H9 (cell line): ENCODE measurements at regions not wholly inside any gene's neighbourhood (a gene's known extent, or its start where the extent isn't known, plus 50 kb on each side); places are given as distances from the start of the nearest gene placed in this dataset.

Experiments
- DNase-seq: peaks from one replicate; pipeline ENCODE4 v3.0.0-alpha.2; 2017
- H2AFZ ChIP-seq: one replicate; pipeline ENCODE4 v1.6.1; 2013; ENCODE audit warnings: mild to moderate bottlenecking, low read length, control low read depth, moderate library complexity
- H2AK5ac ChIP-seq: 2 replicates; pipeline ENCODE4 v1.6.1; 2013; ENCODE audit warnings: low read length, control low read depth, mixed read lengths; ENCODE audit not compliant: insufficient read length
- H2BK120ac ChIP-seq: one replicate; pipeline ENCODE4 v1.6.1; 2013; ENCODE audit warnings: low read depth, mild to moderate bottlenecking, low read length, control low read depth, inconsistent platforms; ENCODE audit not compliant: poor library complexity, severe bottlenecking
- H2BK12ac ChIP-seq: 2 replicates; pipeline ENCODE4 v1.6.1; 2013; ENCODE audit warnings: low read length, control low read depth, mixed read lengths, low read depth; ENCODE audit not compliant: insufficient read length
- H2BK15ac ChIP-seq: 2 replicates; pipeline ENCODE4 v1.6.1; 2013; ENCODE audit warnings: low read depth, low read length, control low read depth
- H2BK20ac ChIP-seq: one replicate; pipeline ENCODE4 v1.6.1; 2013; ENCODE audit warnings: low read depth, mild to moderate bottlenecking, low read length, control low read depth, inconsistent platforms; ENCODE audit not compliant: poor library complexity, severe bottlenecking
- H2BK5ac ChIP-seq: 2 replicates; pipeline ENCODE4 v1.6.1; 2013; ENCODE audit warnings: low read length, control low read depth, mixed read lengths; ENCODE audit not compliant: insufficient read length
- H3K14ac ChIP-seq: 2 replicates; pipeline ENCODE4 v1.6.1; 2013; ENCODE audit warnings: low read length, control low read depth; ENCODE audit not compliant: insufficient read depth
- H3K18ac ChIP-seq: 2 replicates; pipeline ENCODE4 v1.6.1; 2013; ENCODE audit warnings: low read depth, mild to moderate bottlenecking, mixed read lengths, low read length, control low read depth; ENCODE audit not compliant: insufficient read length
- H3K23ac ChIP-seq: 2 replicates; pipeline ENCODE4 v1.6.1; 2013; ENCODE audit warnings: low read length, control low read depth, mixed read lengths, low read depth; ENCODE audit not compliant: insufficient read length
- H3K23me2 ChIP-seq: 2 replicates; pipeline ENCODE4 v1.6.1; 2013; ENCODE audit warnings: low read depth, mild to moderate bottlenecking, mixed read lengths, low read length, control low read depth; ENCODE audit not compliant: insufficient read length, poor library complexity, severe bottlenecking
- H3K27ac ChIP-seq: 2 replicates; pipeline ENCODE4 v1.5.1; 2013; ENCODE audit warnings: low read length, control low read depth, mixed read lengths, low read depth; ENCODE audit not compliant: insufficient read length
- H3K27me3 ChIP-seq: 2 replicates; pipeline ENCODE4 v1.6.1; 2013; ENCODE audit warnings: low read length, control low read depth, inconsistent platforms; ENCODE audit not compliant: insufficient read depth
- H3K4ac ChIP-seq: 2 replicates; pipeline ENCODE4 v1.6.1; 2013; ENCODE audit warnings: low read depth, mild to moderate bottlenecking, control low read depth, inconsistent platforms, low read length, moderate library complexity
- H3K4me1 ChIP-seq: 2 replicates; pipeline ENCODE4 v1.6.1; 2013; ENCODE audit warnings: low read length, control low read depth, inconsistent platforms; ENCODE audit not compliant: insufficient read depth
- H3K4me2 ChIP-seq: 2 replicates; pipeline ENCODE4 v1.6.1; 2013; ENCODE audit warnings: low read length, control low read depth, mixed read lengths; ENCODE audit not compliant: insufficient read length, insufficient read depth
- H3K56ac ChIP-seq: 2 replicates; pipeline ENCODE4 v1.6.1; 2013; ENCODE audit warnings: low read depth, mild to moderate bottlenecking, mixed read lengths, low read length, control low read depth; ENCODE audit not compliant: insufficient read length
- H3K79me1 ChIP-seq: 2 replicates; pipeline ENCODE4 v1.6.1; 2013; ENCODE audit warnings: low read depth, mild to moderate bottlenecking, moderate library complexity, low read length, control low read depth, inconsistent platforms; ENCODE audit not compliant: insufficient read depth, poor library complexity, severe bottlenecking
- H3K79me2 ChIP-seq: 2 replicates; pipeline ENCODE4 v1.6.1; 2013; ENCODE audit warnings: low read length, control low read depth, inconsistent platforms; ENCODE audit not compliant: insufficient read depth
- H3K9ac ChIP-seq: 2 replicates; pipeline ENCODE4 v1.6.1; 2013; ENCODE audit warnings: low read length, control low read depth, mixed read lengths; ENCODE audit not compliant: insufficient read length; ENCODE audit errors: extremely low read depth
- H3K9me3 ChIP-seq: one replicate; pipeline ENCODE4 v1.6.1; 2013; ENCODE audit warnings: low read depth, low read length, inconsistent platforms; ENCODE audit not compliant: control insufficient read depth
- H3T11ph ChIP-seq: one replicate; pipeline ENCODE4 v1.6.1; 2013; ENCODE audit warnings: mild to moderate bottlenecking, low read length, control low read depth, inconsistent platforms
- H4K20me1 ChIP-seq: one replicate; pipeline ENCODE4 v1.6.1; 2013; ENCODE audit not compliant: control insufficient read depth, insufficient read length, insufficient read depth
- H4K5ac ChIP-seq: 2 replicates; pipeline ENCODE4 v1.6.1; 2013; ENCODE audit warnings: low read depth, mild to moderate bottlenecking, mixed read lengths, low read length, control low read depth; ENCODE audit not compliant: insufficient read length
- H4K8ac ChIP-seq: replicated peaks from 2 replicates; pipeline ENCODE4 v1.6.1; 2013; ENCODE audit warnings: low read length, control low read depth, mixed read lengths, low read depth; ENCODE audit not compliant: insufficient read length
- H4K91ac ChIP-seq: 2 replicates; pipeline ENCODE4 v1.6.1; 2013; ENCODE audit warnings: low read depth, mild to moderate bottlenecking, moderate library complexity, mixed read lengths, low read length, control low read depth; ENCODE audit not compliant: insufficient read length
- H3K27ac Mint-ChIP-seq, 3 experiments: 2 replicates in 2 of 3; 3 replicates in 1 of 3; pipeline ENCODE4 v1.8.0; 2020 to 2021; ENCODE audit warnings: mixed read lengths in 3 of 3, mild to moderate bottlenecking in 1 of 3, moderate library complexity in 1 of 3
- H3K27me3 Mint-ChIP-seq: 2 replicates; pipeline ENCODE4 v1.8.0; 2021; ENCODE audit warnings: low read depth, mild to moderate bottlenecking, moderate library complexity, mixed read lengths
- H3K36me3 Mint-ChIP-seq, 3 experiments: 2 replicates in 2 of 3; 3 replicates in 1 of 3; pipeline ENCODE4 v1.8.0; 2020 to 2021; ENCODE audit warnings: low read depth in 3 of 3, mixed read lengths in 3 of 3; ENCODE audit not compliant: insufficient read depth in 1 of 3
- H3K4me1 Mint-ChIP-seq, 2 experiments: 2 replicates each; pipeline ENCODE4 v1.8.0; 2020; ENCODE audit warnings: mixed read lengths in 2 of 2
- H3K4me3 Mint-ChIP-seq, 2 experiments: 2 replicates in 1 of 2; 3 replicates in 1 of 2; pipeline ENCODE4 v1.8.0; 2020 to 2021; ENCODE audit warnings: mild to moderate bottlenecking in 2 of 2, mixed read lengths in 2 of 2, moderate library complexity in 1 of 2
- H3K9me3 Mint-ChIP-seq, 2 experiments: 2 replicates in 1 of 2; 3 replicates in 1 of 2; pipeline ENCODE4 v1.8.0; 2020; ENCODE audit warnings: mild to moderate bottlenecking in 2 of 2, mixed read lengths in 2 of 2, moderate library complexity in 1 of 2
- WGBS: extraction: QIAGEN DNeasy Blood & Tissue Kit; methylation state at CpG from one replicate; pipeline ENCODE4 v1.1.7; 2013; ENCODE audit warnings: missing lambda C conversion rate, low lambda C conversion rate, mixed read lengths; ENCODE audit not compliant: insufficient read length; ENCODE audit errors: extremely low coverage; 5-methylcytosine and 5-hydroxymethylcytosine counted together
- TF ChIP-seq, protein P1 (sequence below): fragments of 200-600 bp; sonication (generic); conservative IDR thresholded peaks from 3 replicates; pipeline ENCODE4 v1.8.0; 2021; ENCODE audit warnings: antibody characterized with exemption, mild to moderate bottlenecking

DNA sequence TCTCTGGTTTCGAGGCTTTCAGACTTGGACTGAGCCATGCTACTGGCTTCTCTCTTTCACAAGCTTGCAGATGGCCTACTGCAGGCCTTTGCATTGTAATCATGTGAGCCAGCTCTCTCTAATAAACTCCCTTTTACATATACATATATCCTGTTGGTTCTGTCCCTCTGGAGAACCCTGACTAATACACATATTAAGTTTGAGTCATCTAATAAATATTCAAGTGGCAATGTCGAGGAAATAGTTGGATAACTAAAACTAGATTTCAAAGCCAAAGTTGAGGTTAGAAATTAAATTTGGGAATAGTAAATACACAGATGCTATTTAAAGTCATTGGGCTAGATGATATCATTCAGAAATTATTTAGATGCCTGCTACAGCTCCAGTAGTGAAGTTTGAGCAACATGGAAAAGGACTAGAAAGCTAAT, 1343.4 kb downstream of the GRIK2 start:
- Histone ChIP-seq H3K9me3 (no peaks in the 10 kb centered on the region), H4K8ac (no peak overlapping the region), H3K4ac (no peak overlapping the region), H2AK5ac (no peak overlapping the region), H2BK20ac (no peak overlapping the region), H2BK120ac (no peak overlapping the region), H4K91ac (no peak overlapping the region), H4K5ac (no peak overlapping the region), H2BK5ac (no peak overlapping the region), H3K79me1 (no peaks in the 10 kb centered on the region), H3K23me2 (no peaks in the 10 kb centered on the region), H3K14ac (no peak overlapping the region), H3K9ac (no peak overlapping the region), H3K18ac (no peak overlapping the region), H3K79me2 (no peaks in the 10 kb centered on the region), H3K27ac (no peak overlapping the region), H3K23ac (no peak overlapping the region), H4K20me1 (no peaks in the 10 kb centered on the region), H2BK12ac (no peak overlapping the region), H3K56ac (no peak overlapping the region), H3T11ph (no peak overlapping the region), H3K27me3 (no peaks in the 10 kb centered on the region), H3K4me1 (no peaks in the 10 kb centered on the region; the same call in 1 of the 2 replicates), H2AFZ (no peak overlapping the region), H2BK15ac (no peak overlapping the region), H3K4me2 (no peak overlapping the region)
- H3K4me3 Mint-ChIP-seq, result no peak overlapping the region
- H3K9me3 Mint-ChIP-seq, result no peaks in the 10 kb centered on the region
- TF ChIP-seq, protein P1, sequence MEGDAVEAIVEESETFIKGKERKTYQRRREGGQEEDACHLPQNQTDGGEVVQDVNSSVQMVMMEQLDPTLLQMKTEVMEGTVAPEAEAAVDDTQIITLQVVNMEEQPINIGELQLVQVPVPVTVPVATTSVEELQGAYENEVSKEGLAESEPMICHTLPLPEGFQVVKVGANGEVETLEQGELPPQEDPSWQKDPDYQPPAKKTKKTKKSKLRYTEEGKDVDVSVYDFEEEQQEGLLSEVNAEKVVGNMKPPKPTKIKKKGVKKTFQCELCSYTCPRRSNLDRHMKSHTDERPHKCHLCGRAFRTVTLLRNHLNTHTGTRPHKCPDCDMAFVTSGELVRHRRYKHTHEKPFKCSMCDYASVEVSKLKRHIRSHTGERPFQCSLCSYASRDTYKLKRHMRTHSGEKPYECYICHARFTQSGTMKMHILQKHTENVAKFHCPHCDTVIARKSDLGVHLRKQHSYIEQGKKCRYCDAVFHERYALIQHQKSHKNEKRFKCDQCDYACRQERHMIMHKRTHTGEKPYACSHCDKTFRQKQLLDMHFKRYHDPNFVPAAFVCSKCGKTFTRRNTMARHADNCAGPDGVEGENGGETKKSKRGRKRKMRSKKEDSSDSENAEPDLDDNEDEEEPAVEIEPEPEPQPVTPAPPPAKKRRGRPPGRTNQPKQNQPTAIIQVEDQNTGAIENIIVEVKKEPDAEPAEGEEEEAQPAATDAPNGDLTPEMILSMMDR, result no peak
- H3K27me3 Mint-ChIP-seq, result no peaks in the 10 kb centered on the region
- no CpG with 5 or more reads among the region's 2 CpGs for WGBS
- H3K36me3 Mint-ChIP-seq, result no peaks in the 10 kb centered on the region
- no peak for DNase-seq
- H3K27ac Mint-ChIP-seq, result no peak overlapping the region
- H3K4me1 Mint-ChIP-seq, result peaks cover 12 to 17% of the 10 kb centered on the region in 2 experiments
